HG02623 (cell line): ENCODE measurements at regions not wholly inside any gene's neighbourhood (a gene's known extent, or its start where the extent isn't known, plus 50 kb on each side); places are given as distances from the start of the nearest gene placed in this dataset.
"Not testable (repeated sequence)": the region's sequence is repeated elsewhere in the genome, so short reads cannot be mapped to it uniquely, and the experiment has no call there.

Experiments used
- ATAC-seq: cut with Tn5 transposase; IDR thresholded peaks from one replicate; pipeline ENCODE4 v1.9.1; 2021; ENCODE audit warnings: moderate library complexity; ENCODE audit not compliant: unreplicated experiment

DNA sequence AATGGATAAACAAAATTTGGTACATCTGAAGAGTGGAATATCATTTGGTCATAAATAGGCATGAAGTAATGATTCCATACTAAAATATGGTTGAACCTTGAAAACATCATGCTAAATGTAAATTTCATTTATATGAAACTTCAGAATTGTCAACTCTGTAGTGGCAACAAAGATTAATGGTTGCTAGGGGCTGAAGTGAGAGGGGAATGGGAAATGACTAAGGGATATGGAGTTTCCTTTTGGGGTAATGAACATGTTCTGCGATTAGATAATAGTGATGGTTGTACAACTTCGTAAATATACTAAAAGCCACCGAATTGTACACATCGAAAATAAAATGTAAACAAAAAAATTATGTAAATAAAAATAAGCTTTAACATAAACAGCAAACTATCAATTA is 384.1 kb upstream of the STEAP1 start:
- ATAC-seq: no peak

DNA sequence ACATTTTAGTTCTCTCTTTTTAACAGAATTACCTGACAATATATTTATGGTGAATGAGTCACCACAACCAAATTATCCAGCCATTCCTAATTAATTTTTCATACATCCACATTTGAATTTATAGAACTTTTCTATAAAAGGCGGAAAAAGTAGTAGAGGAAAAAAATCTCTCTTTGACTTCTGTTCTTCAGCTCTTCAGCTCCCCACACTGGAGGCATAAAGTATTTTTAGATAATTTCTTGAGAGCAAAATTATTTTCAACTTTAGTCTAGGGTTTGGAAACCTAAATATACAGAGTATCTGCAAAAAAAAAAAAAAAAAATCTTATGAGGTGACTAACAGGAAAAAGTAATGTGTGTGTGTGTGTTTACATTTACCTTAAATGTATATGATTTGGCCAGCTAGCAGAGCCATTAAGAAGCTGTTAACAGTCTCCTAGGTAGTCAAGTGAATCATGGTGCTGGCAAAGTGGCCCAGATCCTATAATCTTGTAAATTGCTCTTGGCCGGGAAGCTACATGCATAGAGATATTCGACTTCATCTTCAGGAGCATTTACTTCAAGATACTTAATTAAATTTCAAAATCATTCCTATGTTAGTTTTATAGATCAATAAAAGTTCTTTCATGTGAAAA is 383.1 kb upstream of the STEAP1 start:
- ATAC-seq: no peak

DNA sequence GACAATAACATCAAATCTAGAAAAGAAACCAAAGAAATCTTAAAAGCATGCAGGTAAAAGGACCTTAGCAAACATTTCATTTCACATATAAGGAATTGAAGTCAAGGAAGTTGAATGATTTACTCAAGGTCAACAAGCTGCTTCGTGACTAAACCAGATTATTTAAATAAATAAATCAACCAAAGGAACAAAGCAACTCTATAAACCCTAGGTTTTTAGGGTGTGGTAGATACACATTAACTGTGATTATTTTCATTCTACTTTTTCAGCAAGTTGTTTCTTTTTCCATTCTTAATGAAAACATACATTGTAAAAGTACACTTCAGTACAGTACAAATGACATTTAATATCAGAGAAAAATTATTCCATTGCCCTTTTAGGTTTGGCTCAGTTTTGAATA is 382.0 kb upstream of the STEAP1 start:
- no peak for ATAC-seq

DNA sequence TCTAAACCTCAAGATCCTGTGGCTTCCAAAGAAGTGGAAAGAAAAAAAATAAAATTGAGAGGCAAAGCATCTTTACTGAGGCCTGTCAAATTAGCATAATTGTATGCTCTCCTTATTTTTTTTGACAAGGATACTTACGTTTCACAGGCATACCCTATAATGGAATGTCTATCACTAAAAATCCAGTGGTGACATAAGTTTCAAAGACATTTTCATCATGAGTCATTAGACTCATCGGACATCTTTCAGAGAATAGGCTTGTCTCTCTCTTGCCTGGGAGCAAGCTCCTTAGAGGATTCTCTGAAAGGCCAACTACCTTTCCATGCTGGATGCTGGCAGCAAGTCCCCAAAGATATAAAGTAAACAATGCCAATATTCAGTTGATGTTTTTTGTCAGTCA is 380.7 kb upstream of the STEAP1 start:
- ATAC-seq: no peak

DNA sequence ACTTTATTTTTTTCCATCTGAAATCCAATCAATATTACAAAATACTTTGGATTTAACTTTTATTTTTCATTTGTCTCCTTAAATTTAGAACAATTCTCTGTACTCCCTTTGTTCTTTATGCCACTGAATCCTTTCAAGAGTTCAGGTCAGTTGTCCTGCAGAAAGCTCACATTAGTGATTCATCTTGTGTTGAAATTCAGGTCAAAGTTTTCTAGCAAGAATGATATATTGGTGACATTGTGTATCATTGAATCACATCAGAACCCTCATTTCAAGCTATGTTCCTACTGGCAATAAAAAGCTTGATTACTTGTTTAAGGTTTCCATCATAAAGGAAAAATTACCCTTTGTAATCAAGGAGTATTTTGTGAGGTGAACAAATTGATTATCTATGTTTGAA is 378.8 kb upstream of the STEAP1 start:
- no peak for ATAC-seq

DNA sequence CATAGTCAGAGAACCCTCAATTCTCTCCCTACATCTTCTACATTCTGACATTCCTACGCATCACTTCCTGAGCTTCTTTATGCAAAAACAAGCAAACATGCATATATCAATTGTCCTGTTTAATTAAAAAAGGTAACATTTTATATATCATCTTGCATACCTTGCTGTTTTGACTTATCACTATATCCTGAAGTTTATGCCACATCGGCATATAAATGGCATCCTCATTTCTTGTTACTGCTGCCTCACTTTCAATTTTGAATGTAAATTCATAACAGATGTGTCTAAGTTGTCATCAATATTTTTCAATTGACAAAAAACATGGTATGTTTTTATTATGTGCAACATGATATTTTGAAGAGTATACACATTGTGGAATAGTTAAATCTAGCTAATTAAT is 377.3 kb upstream of the STEAP1 start:
- ATAC-seq: no peak

DNA sequence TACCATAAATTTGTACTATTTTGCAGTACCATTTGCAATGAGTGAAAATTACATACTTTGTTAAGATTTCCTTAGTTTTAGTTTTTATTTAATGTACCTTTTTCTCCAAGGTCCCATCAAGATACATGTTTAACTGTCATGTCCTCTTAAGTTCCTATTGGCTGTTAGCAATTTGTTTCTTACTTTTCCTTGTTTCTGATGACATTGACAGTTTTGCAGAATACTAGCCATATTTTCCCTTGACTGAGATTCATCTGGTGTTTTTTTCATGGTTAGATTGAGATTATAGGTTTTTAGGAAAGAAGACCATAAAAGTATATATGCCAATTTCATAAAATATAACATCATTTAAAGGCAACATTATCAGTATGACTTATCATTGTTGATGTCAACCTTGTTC is 376.8 kb upstream of the STEAP1 start:
- no peak for ATAC-seq

DNA sequence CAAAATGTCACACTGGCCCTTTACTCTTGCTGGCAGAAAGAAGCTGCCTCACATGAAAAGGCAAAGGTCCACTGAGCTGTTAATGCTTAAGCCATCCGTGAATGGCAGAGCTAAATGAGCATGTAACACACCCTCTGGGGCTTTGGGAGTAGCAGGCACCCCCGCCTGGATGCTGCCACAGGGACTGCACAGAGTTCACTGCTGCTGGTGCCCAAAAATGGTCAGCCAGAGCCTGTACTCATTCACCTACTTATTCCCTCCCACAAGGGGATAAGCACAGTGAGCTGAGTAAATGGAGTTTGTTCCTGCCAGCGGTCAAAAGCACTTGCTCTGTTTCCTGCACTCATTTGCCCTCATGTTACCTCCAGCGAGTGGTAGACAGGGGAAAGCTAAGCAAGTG is 374.0 kb upstream of the STEAP1 start:
- ATAC-seq: no peak

DNA sequence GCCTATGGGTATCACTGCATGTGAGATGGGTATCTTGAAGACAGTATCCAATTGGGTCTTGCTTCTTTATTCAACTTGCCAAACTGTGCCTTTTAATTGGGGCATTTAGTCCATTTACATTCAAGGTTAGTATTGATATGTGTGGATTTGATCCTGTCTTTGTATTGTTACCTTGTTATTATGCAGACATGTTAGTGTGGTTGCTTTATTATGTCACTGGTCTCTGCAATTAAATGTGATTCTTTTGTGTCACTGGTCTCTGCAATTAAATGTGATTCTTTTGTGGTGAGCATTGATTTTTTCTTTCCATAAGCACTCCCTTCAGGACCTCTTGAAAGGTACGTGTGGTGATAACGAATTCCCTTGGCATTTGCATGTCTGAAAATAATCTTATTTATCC is 357.8 kb upstream of the STEAP1 start:
- ATAC-seq: no peak

DNA sequence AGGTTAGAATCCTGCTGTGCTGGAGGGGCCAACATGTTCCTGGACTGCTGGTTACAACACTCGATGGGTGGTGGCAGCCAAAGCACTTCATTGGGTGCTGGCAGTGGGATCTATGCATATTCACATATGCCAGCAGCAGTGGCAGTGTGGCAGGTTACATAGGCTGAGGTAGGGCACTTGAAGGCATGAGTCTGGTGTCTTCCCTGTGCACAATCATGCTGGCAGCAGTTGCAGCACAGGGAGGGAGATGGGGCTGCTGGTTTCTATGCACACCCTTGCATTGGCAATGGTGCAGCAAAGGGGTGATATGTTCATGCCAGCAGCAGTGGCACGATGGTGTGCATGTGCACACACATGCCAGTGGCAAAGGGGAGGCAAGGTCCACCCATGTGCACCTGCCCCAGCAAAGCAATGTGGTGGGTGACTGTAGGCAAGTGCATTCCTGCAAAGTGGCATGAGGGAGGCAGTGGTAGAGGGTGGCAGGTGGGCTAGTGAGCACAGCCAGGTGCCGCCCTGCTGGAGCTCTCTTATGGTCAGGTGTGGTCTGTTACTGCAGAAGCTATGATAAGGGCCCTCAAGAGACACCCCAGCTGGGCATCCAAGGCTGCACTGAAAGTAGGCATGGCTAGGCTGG is 356.2 kb upstream of the STEAP1 start:
- no peak for ATAC-seq

DNA sequence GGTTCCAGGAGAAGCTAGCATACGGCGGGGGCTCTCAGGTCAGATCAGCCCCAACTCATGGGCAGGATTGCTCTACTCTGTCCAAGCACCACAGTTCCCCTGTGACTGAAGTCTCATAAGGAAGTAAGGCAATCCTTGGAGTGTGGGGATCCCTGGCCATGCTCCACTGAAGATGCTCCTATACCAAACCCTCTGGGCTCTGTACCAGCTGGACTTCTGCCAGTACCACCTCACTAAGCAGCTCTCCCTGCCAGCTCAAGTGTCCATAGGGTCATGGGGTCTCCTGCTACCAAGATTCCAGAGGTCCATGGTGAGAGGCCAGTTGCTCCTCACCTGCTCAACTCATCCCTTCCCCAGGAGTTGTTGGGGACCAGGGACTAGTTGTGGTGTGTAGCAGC is 355.7 kb upstream of the STEAP1 start:
- no peak for ATAC-seq

DNA sequence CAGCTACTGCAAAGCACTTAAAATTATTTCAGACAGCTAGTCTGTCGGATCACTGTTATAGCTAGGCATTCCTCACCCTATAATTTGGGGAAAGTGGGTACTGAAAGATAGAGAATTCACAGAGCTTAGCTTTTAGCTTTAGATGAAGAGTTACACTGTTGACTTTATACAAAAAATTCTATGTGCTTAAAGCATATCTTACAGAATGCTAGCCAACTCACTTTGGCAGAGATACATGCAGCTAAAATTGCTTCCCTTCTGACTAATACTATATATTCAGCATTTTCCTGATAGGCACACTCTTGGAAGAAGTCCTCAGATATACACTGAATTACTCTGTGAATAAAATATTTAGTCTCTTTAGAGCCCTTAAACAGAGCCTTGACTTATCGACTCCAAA is 353.5 kb upstream of the STEAP1 start:
- ATAC-seq: no peak

DNA sequence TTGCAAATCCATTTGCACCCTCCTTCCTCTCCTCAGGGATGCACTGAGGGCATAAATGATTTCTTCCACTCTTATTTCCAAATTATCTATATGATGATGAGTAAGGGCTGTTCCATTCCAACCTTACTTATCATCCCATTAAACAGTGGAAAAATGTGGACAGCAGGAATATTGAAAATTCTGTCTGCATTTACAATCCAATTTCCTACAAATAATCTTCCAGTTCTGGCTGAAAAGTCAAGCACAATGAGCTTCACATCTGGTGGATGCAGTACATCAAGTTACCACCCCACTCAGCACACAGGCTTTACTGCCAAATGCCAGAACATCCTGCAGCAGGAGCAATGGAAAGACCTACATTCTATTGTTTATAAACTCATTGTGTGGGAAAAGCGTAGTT is 345.0 kb upstream of the STEAP1 start:
- ATAC-seq: no peak

DNA sequence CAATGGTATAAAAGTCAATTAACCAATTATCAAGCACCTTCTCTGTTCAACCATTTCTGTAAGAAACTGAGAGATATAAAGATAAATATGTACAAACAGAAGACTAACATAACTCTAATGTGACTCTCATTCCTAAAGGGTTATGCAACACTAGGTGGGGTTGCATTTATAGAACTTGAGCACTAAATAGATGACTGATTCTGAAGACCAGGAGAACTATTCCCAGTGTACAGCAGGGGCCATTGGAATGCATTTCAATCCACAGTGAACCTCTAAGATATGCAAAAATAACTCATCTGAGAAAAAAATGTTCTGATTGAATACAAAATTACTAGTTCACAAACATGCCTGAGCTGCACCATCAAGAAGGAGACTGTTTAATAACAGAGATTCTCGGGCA is 341.2 kb upstream of the STEAP1 start:
- ATAC-seq: no peak

DNA sequence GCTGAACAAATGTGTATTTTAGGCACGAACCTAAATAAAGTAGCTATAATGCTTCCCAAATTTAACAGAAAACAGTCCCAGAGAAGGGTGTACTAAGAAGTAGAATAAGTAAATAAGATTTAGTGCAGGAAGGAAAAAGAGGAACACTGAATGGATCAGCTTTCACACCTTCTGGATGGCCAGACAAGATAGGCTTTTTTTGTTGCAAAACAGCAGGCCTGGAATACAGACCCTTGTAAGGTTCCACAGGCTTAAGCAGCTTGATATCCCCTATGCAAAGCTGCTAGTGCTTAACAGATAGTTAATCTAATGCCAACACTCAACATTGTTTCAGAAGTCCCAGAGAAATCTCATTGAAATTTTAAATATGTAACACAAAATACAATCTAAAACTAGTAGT is 328.1 kb upstream of the STEAP1 start:
- no peak for ATAC-seq

DNA sequence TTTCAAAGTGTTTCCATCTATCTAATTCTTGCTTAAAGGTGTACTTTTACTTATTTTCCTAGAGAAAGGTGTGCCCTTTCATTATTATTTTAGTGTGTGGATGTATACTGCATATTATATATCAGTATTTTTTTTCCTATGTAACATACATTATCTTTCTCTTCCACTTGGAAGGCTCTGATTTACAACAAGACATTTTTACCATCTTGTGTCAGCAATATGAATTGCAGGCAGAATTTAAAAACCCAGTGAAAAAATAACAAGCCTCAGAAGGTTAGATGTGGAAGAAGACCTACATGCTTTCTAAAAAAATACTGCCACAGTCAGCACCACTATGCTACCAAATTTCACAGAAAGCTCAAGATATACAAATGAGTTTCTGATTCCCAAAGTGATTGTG is 327.7 kb upstream of the STEAP1 start:
- no peak for ATAC-seq

DNA sequence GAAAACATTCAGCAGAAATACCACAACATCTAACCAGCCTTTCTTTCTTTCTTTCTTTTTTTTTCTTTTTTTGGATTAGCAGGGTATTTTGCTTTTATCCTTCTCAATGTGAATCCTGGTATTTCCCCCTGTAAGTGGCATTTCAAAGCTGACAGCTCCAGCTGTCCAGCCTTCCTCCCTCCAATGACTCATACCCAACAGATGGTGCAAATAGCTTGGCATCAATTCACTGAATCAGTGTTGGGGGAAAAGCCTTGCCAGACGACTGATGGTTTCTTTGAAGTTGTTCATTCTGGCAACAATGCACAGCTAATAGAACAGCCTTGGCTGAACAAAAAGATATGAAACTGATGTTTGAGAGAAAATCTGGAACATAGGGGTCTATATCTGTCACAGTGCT is 316.8 kb upstream of the STEAP1 start:
- no peak for ATAC-seq

DNA sequence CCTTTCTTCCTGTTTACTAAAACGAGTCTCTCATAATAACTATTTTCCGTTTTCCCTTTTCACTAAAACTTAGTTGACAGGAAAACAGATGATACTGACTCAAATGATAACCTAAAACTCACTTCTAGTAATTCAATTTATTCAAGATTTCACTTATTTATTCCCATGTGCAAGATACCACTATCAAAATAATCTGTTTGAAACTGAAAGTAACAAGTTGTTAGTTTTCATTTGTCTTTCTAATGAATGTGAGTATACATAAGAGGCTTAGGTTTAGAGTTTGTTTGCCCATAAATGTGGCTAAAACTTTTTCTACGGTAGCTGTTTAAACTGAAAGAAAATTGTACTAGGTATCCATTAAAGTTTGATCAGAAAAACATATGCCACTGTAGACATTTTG is 314.9 kb upstream of the STEAP1 start:
- ATAC-seq: no peak

DNA sequence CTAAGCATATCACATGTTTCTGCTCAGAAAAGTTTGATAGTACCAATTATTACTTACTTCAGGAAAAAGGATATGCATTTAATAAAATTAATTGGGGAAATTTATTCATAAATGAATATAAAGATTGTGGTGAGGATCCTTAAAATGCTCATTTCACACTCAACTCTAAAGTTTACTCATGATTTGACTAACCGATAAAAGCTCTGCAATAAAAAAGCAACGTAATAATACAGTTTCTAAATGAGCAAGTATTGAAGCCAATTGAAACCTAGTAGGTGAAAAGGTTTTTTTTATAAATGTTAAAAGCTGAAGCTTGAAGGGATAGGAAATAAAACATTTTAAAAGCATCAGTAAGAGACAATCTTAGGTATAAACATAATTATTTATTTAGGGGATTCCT is 308.3 kb upstream of the STEAP1 start:
- ATAC-seq: no peak

DNA sequence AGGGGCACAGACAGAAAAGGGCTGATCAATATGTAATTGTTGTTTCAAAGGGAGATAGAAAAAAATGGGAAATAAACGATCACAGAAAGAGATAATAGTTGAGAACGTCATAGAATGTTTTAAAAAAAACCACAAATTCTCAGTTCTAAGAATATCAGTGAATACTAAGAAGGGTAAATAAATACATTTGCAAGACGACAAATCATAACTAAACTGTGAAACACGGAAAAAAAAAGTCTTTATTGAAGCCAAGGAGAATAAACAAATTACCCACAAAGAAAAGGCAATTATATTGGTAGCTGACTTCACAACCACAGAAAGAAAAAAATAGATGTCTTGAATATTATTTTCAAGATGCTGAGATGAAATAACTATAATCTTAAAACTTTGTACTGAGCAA is 305.2 kb upstream of the STEAP1 start:
- no peak for ATAC-seq

DNA sequence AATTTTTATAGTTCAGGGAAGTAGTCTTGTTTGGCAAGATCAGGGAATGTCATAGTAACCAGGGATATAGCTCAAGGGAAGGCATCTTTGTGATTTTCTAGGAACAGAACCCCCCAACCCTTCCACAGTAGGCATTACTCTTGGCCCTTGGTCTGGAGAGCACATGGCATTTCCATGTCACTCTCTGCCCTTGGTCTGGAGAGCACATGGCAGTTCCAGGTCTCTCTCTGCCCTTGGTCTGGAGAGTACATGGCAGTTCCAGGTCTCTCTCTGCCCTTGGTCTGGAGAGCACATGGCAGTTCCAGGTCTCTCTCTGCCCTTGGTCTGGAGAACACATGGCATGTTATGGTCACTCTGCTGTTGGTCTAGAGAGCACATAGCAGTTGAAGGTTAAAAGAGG is 297.2 kb upstream of the STEAP1 start:
- not testable (repeated sequence) for ATAC-seq

DNA sequence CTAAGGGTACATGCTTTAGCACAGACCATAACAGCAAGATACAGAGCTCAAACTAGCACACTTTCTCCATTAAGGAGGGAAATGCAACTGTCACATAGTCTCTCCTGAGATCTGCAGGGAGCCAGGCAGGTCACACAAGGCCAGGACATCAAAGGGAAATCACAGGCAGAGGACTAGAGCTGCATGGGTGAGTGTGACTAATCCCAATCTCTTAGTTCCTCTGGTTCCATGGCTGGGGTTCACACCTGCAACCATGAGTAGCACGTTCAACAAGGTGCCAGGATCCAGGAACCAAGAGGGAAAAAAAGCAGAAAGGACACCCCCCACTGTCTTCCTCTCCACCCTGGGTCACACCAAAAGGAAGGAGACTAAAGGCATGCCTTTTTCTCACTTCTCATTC is 296.5 kb upstream of the STEAP1 start:
- no peak for ATAC-seq

DNA sequence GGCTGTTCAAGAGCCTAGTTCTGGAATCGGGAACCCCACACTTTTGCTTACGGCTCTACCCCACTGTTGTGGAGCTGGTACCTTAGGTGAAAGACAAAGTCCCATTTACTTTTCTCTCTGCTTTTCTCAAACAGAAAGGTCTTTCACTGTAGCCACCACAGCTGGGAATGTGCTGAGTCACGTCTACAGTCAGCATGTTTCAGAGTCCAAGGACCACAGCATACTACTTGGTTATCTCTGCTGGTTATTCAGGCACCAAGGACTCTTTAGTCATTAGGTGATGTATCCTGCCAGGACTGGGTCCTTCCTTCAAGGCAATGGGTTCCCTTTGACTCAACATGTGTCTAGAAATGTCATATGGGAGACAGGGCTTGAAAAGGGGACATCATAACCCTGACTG is 266.8 kb upstream of the STEAP1 start:
- ATAC-seq: no peak
